ENCODE measurements at regions not wholly inside any gene's neighbourhood (a gene's known extent, or its start where the extent isn't known, plus 50 kb on each side); places are given as distances from the start of the nearest gene placed in this dataset.

DNA sequence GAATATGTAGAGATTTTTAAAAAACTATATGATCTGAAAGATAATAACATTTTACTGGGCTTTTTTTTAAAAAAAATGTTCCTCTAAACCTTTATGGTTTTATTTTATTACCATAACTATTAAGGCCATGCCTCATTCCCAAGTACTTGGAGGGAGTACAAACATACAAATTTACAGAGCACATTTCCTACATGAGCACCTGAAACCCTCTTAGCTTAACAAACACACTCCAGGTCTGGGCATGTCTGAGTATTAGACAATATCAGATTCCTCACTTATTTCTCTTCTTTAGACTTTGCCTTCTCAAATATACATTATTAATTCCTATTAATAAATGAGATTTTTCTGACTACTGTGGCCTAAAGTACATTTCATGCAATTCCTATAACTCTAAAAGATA is 319.2 kb downstream of the SLCO4C1 start:
- no peak for TF ChIP-seq EZH2phosphoT487 (IDR thresholded peaks at IDR 0.05; ENCODE audit: borderline replicate concordance, low read length)
- TF ChIP-seq, protein P1, sequence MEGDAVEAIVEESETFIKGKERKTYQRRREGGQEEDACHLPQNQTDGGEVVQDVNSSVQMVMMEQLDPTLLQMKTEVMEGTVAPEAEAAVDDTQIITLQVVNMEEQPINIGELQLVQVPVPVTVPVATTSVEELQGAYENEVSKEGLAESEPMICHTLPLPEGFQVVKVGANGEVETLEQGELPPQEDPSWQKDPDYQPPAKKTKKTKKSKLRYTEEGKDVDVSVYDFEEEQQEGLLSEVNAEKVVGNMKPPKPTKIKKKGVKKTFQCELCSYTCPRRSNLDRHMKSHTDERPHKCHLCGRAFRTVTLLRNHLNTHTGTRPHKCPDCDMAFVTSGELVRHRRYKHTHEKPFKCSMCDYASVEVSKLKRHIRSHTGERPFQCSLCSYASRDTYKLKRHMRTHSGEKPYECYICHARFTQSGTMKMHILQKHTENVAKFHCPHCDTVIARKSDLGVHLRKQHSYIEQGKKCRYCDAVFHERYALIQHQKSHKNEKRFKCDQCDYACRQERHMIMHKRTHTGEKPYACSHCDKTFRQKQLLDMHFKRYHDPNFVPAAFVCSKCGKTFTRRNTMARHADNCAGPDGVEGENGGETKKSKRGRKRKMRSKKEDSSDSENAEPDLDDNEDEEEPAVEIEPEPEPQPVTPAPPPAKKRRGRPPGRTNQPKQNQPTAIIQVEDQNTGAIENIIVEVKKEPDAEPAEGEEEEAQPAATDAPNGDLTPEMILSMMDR (IDR thresholded peaks at IDR 0.05; ENCODE audit: low read depth, low read length, poor library complexity, severe bottlenecking) = no peak
- H3K4me2 ChIP-seq (ENCODE audit: low read length) = no peak overlapping the region
- no peaks in the 10 kb centered on the region for H3K9me2 ChIP-seq (replicated peaks; ENCODE audit: control insufficient read depth, low read length)
- H3K79me2 ChIP-seq (ENCODE audit: control insufficient read depth, low read length) = no peaks in the 10 kb centered on the region
- no peak overlapping the region for H3K4me3 ChIP-seq (ENCODE audit: low read length)
- H3K4me1 ChIP-seq (ENCODE audit: control insufficient read depth, low read length) = no peaks in the 10 kb centered on the region
- H4K20me1 ChIP-seq (ENCODE audit: control insufficient read depth, insufficient read depth, low read depth, low read length) = no peaks in the 10 kb centered on the region
- no peak overlapping the region for H3K27ac ChIP-seq (ENCODE audit: low read depth, low read length)
- H3F3A ChIP-seq (ENCODE audit: control insufficient read depth, insufficient read depth) = no peaks in the 10 kb centered on the region
- no peaks in the 10 kb centered on the region for H3K36me3 ChIP-seq (ENCODE audit: control insufficient read depth, low read length)
- no peaks in the 10 kb centered on the region for H3K9me3 ChIP-seq (ENCODE audit: control insufficient read depth, insufficient read depth, low read length)
- no peaks in the 10 kb centered on the region for H3K27me3 ChIP-seq (ENCODE audit: control insufficient read depth, low read length)

GRCh38 chr5:101969742-101970141 is 326.3 kb downstream of the SLCO4C1 start:
- no peaks in the 10 kb centered on the region for H3K36me3 ChIP-seq (ENCODE audit: control insufficient read depth, low read length)
- H3K4me1 ChIP-seq (ENCODE audit: control insufficient read depth, low read length) = no peaks in the 10 kb centered on the region
- no peaks in the 10 kb centered on the region for H3F3A ChIP-seq (ENCODE audit: control insufficient read depth, insufficient read depth)
- H3K4me3 ChIP-seq (ENCODE audit: low read length) = no peak overlapping the region
- no peak overlapping the region for H3K27ac ChIP-seq (ENCODE audit: low read depth, low read length)
- TF ChIP-seq, protein P1 (IDR thresholded peaks at IDR 0.05; ENCODE audit: low read depth, low read length, poor library complexity, severe bottlenecking) = no peak
- TF ChIP-seq EZH2phosphoT487 (IDR thresholded peaks at IDR 0.05; ENCODE audit: borderline replicate concordance, low read length) = no peak
- H3K27me3 ChIP-seq (ENCODE audit: control insufficient read depth, low read length) = no peaks in the 10 kb centered on the region
- H3K9me3 ChIP-seq (ENCODE audit: control insufficient read depth, insufficient read depth, low read length) = no peaks in the 10 kb centered on the region
- no peak overlapping the region for H3K4me2 ChIP-seq (ENCODE audit: low read length)
- H3K79me2 ChIP-seq (ENCODE audit: control insufficient read depth, low read length) = no peaks in the 10 kb centered on the region
- H3K9me2 ChIP-seq (replicated peaks; ENCODE audit: control insufficient read depth, low read length) = no peaks in the 10 kb centered on the region
- no peaks in the 10 kb centered on the region for H4K20me1 ChIP-seq (ENCODE audit: control insufficient read depth, insufficient read depth, low read depth, low read length)

- no peaks in the 10 kb centered on the region for H3F3A ChIP-seq (ENCODE audit: control insufficient read depth, insufficient read depth)
- no peaks in the 10 kb centered on the region for H4K20me1 ChIP-seq (ENCODE audit: control insufficient read depth, insufficient read depth, low read depth, low read length)
- no peak overlapping the region for H3K27ac ChIP-seq (ENCODE audit: low read depth, low read length)
- no peaks in the 10 kb centered on the region for H3K36me3 ChIP-seq (ENCODE audit: control insufficient read depth, low read length)
- H3K79me2 ChIP-seq (ENCODE audit: control insufficient read depth, low read length) = no peaks in the 10 kb centered on the region
- TF ChIP-seq EZH2phosphoT487 (IDR thresholded peaks at IDR 0.05; ENCODE audit: borderline replicate concordance, low read length) = no peak
- TF ChIP-seq, protein P1 (IDR thresholded peaks at IDR 0.05; ENCODE audit: low read depth, low read length, poor library complexity, severe bottlenecking) = no peak
- H3K27me3 ChIP-seq (ENCODE audit: control insufficient read depth, low read length) = no peaks in the 10 kb centered on the region
- no peak overlapping the region for H3K4me3 ChIP-seq (ENCODE audit: low read length)
- H3K4me2 ChIP-seq (ENCODE audit: low read length) = no peak overlapping the region
- no peaks in the 10 kb centered on the region for H3K9me2 ChIP-seq (replicated peaks; ENCODE audit: control insufficient read depth, low read length)
- H3K4me1 ChIP-seq (ENCODE audit: control insufficient read depth, low read length) = no peaks in the 10 kb centered on the region
- H3K9me3 ChIP-seq (ENCODE audit: control insufficient read depth, insufficient read depth, low read length) = no peaks in the 10 kb centered on the region
Measured at GRCh38 chr5:101966476-101966875, 329.6 kb downstream of the SLCO4C1 start.

GRCh38 chr5:101955891-101956290 is 340.2 kb downstream of the SLCO4C1 start:
- H3K4me3 ChIP-seq (ENCODE audit: low read length) = no peak overlapping the region
- H3K27ac ChIP-seq (ENCODE audit: low read depth, low read length) = no peak overlapping the region
- no peaks in the 10 kb centered on the region for H3K4me1 ChIP-seq (ENCODE audit: control insufficient read depth, low read length)
- H3K9me3 ChIP-seq (ENCODE audit: control insufficient read depth, insufficient read depth, low read length) = no peaks in the 10 kb centered on the region
- no peaks in the 10 kb centered on the region for H3K27me3 ChIP-seq (ENCODE audit: control insufficient read depth, low read length)
- H3F3A ChIP-seq (ENCODE audit: control insufficient read depth, insufficient read depth) = no peaks in the 10 kb centered on the region
- no peaks in the 10 kb centered on the region for H3K79me2 ChIP-seq (ENCODE audit: control insufficient read depth, low read length)
- TF ChIP-seq, protein P1 (IDR thresholded peaks at IDR 0.05; ENCODE audit: low read depth, low read length, poor library complexity, severe bottlenecking) = no peak
- no peak for TF ChIP-seq EZH2phosphoT487 (IDR thresholded peaks at IDR 0.05; ENCODE audit: borderline replicate concordance, low read length)
- H3K36me3 ChIP-seq (ENCODE audit: control insufficient read depth, low read length) = no peaks in the 10 kb centered on the region
- H4K20me1 ChIP-seq (ENCODE audit: control insufficient read depth, insufficient read depth, low read depth, low read length) = no peaks in the 10 kb centered on the region
- H3K4me2 ChIP-seq (ENCODE audit: low read length) = no peak overlapping the region
- H3K9me2 ChIP-seq (replicated peaks; ENCODE audit: control insufficient read depth, low read length) = no peaks in the 10 kb centered on the region

All from DOHH2 (cell line).